Naive thymus-derived CD8-positive, alpha-beta T cell (primary cell): ENCODE measurements at regions not wholly inside any gene's neighbourhood (a gene's known extent, or its start where the extent isn't known, plus 50 kb on each side); places are given as distances from the start of the nearest gene placed in this dataset.

Source experiments
- ATAC-seq, 2 donors: fragments of 150-1000 bp; cut with Tn5 transposase in 1 of 2; sonication (Bioruptor Pico), chemical (Tn5 transposase) in 1 of 2; 1 replicate in 1 of 2; 2 replicates in 1 of 2; pipeline ENCODE4 v1.10.0; 2021; ENCODE audit warnings: mild to moderate bottlenecking in 2 of 2, moderate library complexity in 2 of 2
- POLR2A ChIA-PET: fragments of 350-600 bp; sonication (Branson Sonifier 250); formaldehyde crosslinking; loops from one replicate; lab custom pipeline; 2021; ENCODE audit warnings: antibody characterized with exemption; lab: Charles Lee
- DNase-seq, 10 donors: peaks; one replicate each; pipeline versions ENCODE4 v3.0.0 to v3.0.0-alpha.2; 2020 to 2022
- H3K27ac Mint-ChIP-seq, 10 donors: one replicate each; pipeline ENCODE4 v1.8.0; 2020 to 2022; ENCODE audit warnings: mild to moderate bottlenecking in 10 of 10, mixed read lengths in 10 of 10, moderate library complexity in 4 of 10, inconsistent platforms in 1 of 10
- H3K27me3 Mint-ChIP-seq, 5 donors: one replicate each; pipeline ENCODE4 v1.8.0; 2021 to 2022; ENCODE audit warnings: mixed read lengths in 5 of 5
- H3K36me3 Mint-ChIP-seq, 3 donors: one replicate each; pipeline ENCODE4 v1.8.0; 2020 to 2022; ENCODE audit warnings: mixed read lengths in 3 of 3, mild to moderate bottlenecking in 2 of 3, inconsistent platforms in 1 of 3
- H3K4me1 Mint-ChIP-seq, 4 donors: one replicate each; pipeline ENCODE4 v1.8.0; 2021 to 2022; ENCODE audit warnings: mixed read lengths in 4 of 4
- H3K4me3 Mint-ChIP-seq, 10 donors: one replicate each; pipeline ENCODE4 v1.8.0; 2020 to 2022; ENCODE audit warnings: mild to moderate bottlenecking in 10 of 10, mixed read lengths in 10 of 10, moderate library complexity in 6 of 10, inconsistent platforms in 1 of 10
- H3K9me3 Mint-ChIP-seq, 9 donors: one replicate each; pipeline ENCODE4 v1.8.0; 2020 to 2022; ENCODE audit warnings: mixed read lengths in 9 of 9, mild to moderate bottlenecking in 3 of 9, inconsistent platforms in 1 of 9, moderate library complexity in 1 of 9

- H3K4me3 Mint-ChIP-seq = no peak overlapping the region
- no peaks in the 10 kb centered on the region for H3K27me3 Mint-ChIP-seq
- POLR2A ChIA-PET = no interaction called here
- H3K36me3 Mint-ChIP-seq = peaks cover 0 to 8% (median 0%) of the 10 kb centered on the region in 3 donors
- ATAC-seq (no peak), DNase-seq (no peak)
- no peak overlapping the region for H3K27ac Mint-ChIP-seq
- no peaks in the 10 kb centered on the region for H3K4me1 Mint-ChIP-seq
- peaks cover 0 to 14% (median 3%) of the 10 kb centered on the region in 9 donors for H3K9me3 Mint-ChIP-seq
These were observed 341.3 kb upstream of the RARB start for GRCh38 chr3:25086721-25087120.

- H3K4me1 Mint-ChIP-seq = no peaks in the 10 kb centered on the region
- peaks cover 0 to 14% (median 3%) of the 10 kb centered on the region in 9 donors for H3K9me3 Mint-ChIP-seq
- no peak overlapping the region for H3K27ac Mint-ChIP-seq
- ATAC-seq (no peak), DNase-seq (no peak)
- POLR2A ChIA-PET = no interaction called here
- H3K4me3 Mint-ChIP-seq = no peak overlapping the region
- H3K27me3 Mint-ChIP-seq = no peaks in the 10 kb centered on the region
- H3K36me3 Mint-ChIP-seq = peaks cover 0 to 8% (median 0%) of the 10 kb centered on the region in 3 donors
These were observed 339.8 kb upstream of the RARB start for GRCh38 chr3:25088284-25088683.

GRCh38 chr3:25090698-25091453 lies 337.2 kb upstream of the RARB start:
- H3K4me1 Mint-ChIP-seq = no peaks in the 10 kb centered on the region
- DNase-seq = no peak
- no peak for ATAC-seq
- no peak overlapping the region for H3K27ac Mint-ChIP-seq
- H3K36me3 Mint-ChIP-seq = peaks cover 0 to 7% (median 0%) of the 10 kb centered on the region in 3 donors
- peaks cover 0 to 9% (median 2%) of the 10 kb centered on the region in 9 donors for H3K9me3 Mint-ChIP-seq
- no peak overlapping the region for H3K4me3 Mint-ChIP-seq
- POLR2A ChIA-PET = no interaction called here
- H3K27me3 Mint-ChIP-seq = no peaks in the 10 kb centered on the region

- Mint-ChIP-seq H3K36me3 (no peaks in the 10 kb centered on the region), H3K9me3 (peaks cover 0 to 9% (median 0%) of the 10 kb centered on the region in 9 donors)
- ATAC-seq = no peak
These were observed 336.1 kb upstream of the RARB start for GRCh38 chr3:25091934-25092333.

GRCh38 chr3:25094932-25095685 lies 333.0 kb upstream of the RARB start:
- DNase-seq (no peak), ATAC-seq (no peak)
- no peaks in the 10 kb centered on the region for H3K36me3 Mint-ChIP-seq
- H3K9me3 Mint-ChIP-seq = peaks cover 0 to 9% (median 0%) of the 10 kb centered on the region in 9 donors
- H3K4me3 Mint-ChIP-seq = no peak overlapping the region
- H3K27me3 Mint-ChIP-seq = no peaks in the 10 kb centered on the region
- POLR2A ChIA-PET = no interaction called here
- H3K4me1 Mint-ChIP-seq = no peaks in the 10 kb centered on the region
- H3K27ac Mint-ChIP-seq = no peak overlapping the region

More at GRCh38 chr3:25091934-25092333, 336.1 kb upstream of the RARB start:
- Mint-ChIP-seq H3K4me1 (no peaks in the 10 kb centered on the region), H3K27me3 (no peaks in the 10 kb centered on the region), H3K27ac (no peak overlapping the region), H3K4me3 (no peak overlapping the region)
- DNase-seq = no peak
- POLR2A ChIA-PET = no interaction called here

- POLR2A ChIA-PET = no interaction called here
- ATAC-seq (no peak), DNase-seq (no peak)
- no peaks in the 10 kb centered on the region for H3K36me3 Mint-ChIP-seq
- H3K4me3 Mint-ChIP-seq = no peak overlapping the region
- H3K9me3 Mint-ChIP-seq = peaks cover 0 to 13% (median 2%) of the 10 kb centered on the region in 9 donors
- no peaks in the 10 kb centered on the region for H3K27me3 Mint-ChIP-seq
- no peaks in the 10 kb centered on the region for H3K4me1 Mint-ChIP-seq
- no peak overlapping the region for H3K27ac Mint-ChIP-seq
These were observed 331.5 kb upstream of the RARB start for GRCh38 chr3:25096536-25096935.

- Mint-ChIP-seq H3K4me3 (no peak overlapping the region), H3K9me3 (peaks cover 0 to 13% (median under 1%) of the 10 kb centered on the region in 9 donors), H3K4me1 (no peaks in the 10 kb centered on the region), H3K27ac (no peak overlapping the region), H3K36me3 (no peaks in the 10 kb centered on the region), H3K27me3 (no peaks in the 10 kb centered on the region)
- POLR2A ChIA-PET = no interaction called here
- DNase-seq (no peak), ATAC-seq (no peak)
These were observed 331.0 kb upstream of the RARB start for GRCh38 chr3:25097023-25097422.

- H3K36me3 Mint-ChIP-seq = no peaks in the 10 kb centered on the region
- H3K4me1 Mint-ChIP-seq = no peaks in the 10 kb centered on the region
- ATAC-seq = no peak
- POLR2A ChIA-PET = no interaction called here
- H3K4me3 Mint-ChIP-seq = no peak overlapping the region
- H3K9me3 Mint-ChIP-seq = peaks cover 0 to 17% (median 2%) of the 10 kb centered on the region in 9 donors
- no peak overlapping the region for H3K27ac Mint-ChIP-seq
- no peaks in the 10 kb centered on the region for H3K27me3 Mint-ChIP-seq
- DNase-seq = no peak
These were observed 328.4 kb upstream of the RARB start for GRCh38 chr3:25099666-25100065.

- H3K4me3 Mint-ChIP-seq = no peak overlapping the region
- H3K4me1 Mint-ChIP-seq = no peaks in the 10 kb centered on the region
- H3K27ac Mint-ChIP-seq = no peak overlapping the region
- peaks cover 0 to 17% (median 2%) of the 10 kb centered on the region in 9 donors for H3K9me3 Mint-ChIP-seq
- no peaks in the 10 kb centered on the region for H3K36me3 Mint-ChIP-seq
- DNase-seq = no peak
- no peak for ATAC-seq
- POLR2A ChIA-PET = no interaction called here
- H3K27me3 Mint-ChIP-seq = no peaks in the 10 kb centered on the region
These were observed 324.7 kb upstream of the RARB start for GRCh38 chr3:25103391-25103790.

GRCh38 chr3:25107918-25108617 lies 320.0 kb upstream of the RARB start:
- Mint-ChIP-seq H3K4me3 (no peak overlapping the region), H3K36me3 (no peaks in the 10 kb centered on the region), H3K4me1 (no peaks in the 10 kb centered on the region), H3K27me3 (no peaks in the 10 kb centered on the region), H3K27ac (no peak overlapping the region), H3K9me3 (peaks cover 0 to 5% (median 0%) of the 10 kb centered on the region in 9 donors)
- DNase-seq (no peak), ATAC-seq (no peak)
- POLR2A ChIA-PET = no interaction called here

GRCh38 chr3:25110642-25111041 lies 317.4 kb upstream of the RARB start:
- Mint-ChIP-seq H3K27ac (no peak overlapping the region), H3K9me3 (peaks cover 0 to 3% (median 0%) of the 10 kb centered on the region in 9 donors), H3K4me1 (no peaks in the 10 kb centered on the region), H3K36me3 (no peaks in the 10 kb centered on the region), H3K27me3 (no peaks in the 10 kb centered on the region), H3K4me3 (no peak overlapping the region)
- no peak for DNase-seq
- ATAC-seq = no peak
- POLR2A ChIA-PET = no interaction called here

- H3K36me3 Mint-ChIP-seq = no peaks in the 10 kb centered on the region
- H3K27ac Mint-ChIP-seq = no peak overlapping the region
- POLR2A ChIA-PET = no interaction called here
- DNase-seq = no peak
- no peak overlapping the region for H3K4me3 Mint-ChIP-seq
- ATAC-seq = no peak
- peaks cover 0 to 4% (median 0%) of the 10 kb centered on the region in 5 donors for H3K27me3 Mint-ChIP-seq
- no peaks in the 10 kb centered on the region for H3K4me1 Mint-ChIP-seq
- H3K9me3 Mint-ChIP-seq = peaks cover 0 to 12% (median 0%) of the 10 kb centered on the region in 9 donors
These were observed 314.2 kb upstream of the RARB start for GRCh38 chr3:25113891-25114290.

GRCh38 chr3:25114532-25114931 lies 313.5 kb upstream of the RARB start:
- no peak for ATAC-seq

More at GRCh38 chr3:25114532-25114931, 313.5 kb upstream of the RARB start:
- Mint-ChIP-seq H3K4me1 (no peaks in the 10 kb centered on the region), H3K36me3 (no peaks in the 10 kb centered on the region), H3K4me3 (no peak overlapping the region), H3K27me3 (peaks cover 0 to 4% (median 0%) of the 10 kb centered on the region in 5 donors), H3K27ac (no peak overlapping the region), H3K9me3 (peaks cover 0 to 11% (median 0%) of the 10 kb centered on the region in 9 donors)
- no peak for DNase-seq
- POLR2A ChIA-PET = no interaction called here
